ENCODE measurements at regions not wholly inside any gene's neighbourhood (a gene's known extent, or its start where the extent isn't known, plus 50 kb on each side); places are given as distances from the start of the nearest gene placed in this dataset.

DNA sequence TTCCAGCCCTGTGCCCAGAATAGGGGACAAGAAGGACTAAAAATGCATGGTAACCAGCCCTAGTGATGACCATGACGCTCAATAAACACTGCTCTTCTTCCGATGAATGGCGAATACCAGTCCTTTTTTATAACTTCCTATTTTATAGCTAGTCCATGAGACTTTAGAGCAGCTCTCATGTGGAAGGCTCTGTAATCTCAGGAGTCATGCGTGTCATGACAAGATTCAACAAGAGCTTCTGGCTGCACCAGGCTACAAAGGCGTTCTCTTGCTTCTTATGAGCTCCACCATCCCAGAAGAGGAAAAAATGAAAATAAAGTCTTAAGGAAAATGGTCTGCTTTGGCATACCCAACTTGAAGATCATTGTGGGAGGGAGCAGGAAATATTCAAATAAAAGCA lies 141.0 kb downstream of the TMCO5A start:
- DNase-seq = no peak
- no peaks in the 10 kb centered on the region for H3K9me3 ChIP-seq
- no peak overlapping the region for H3K27ac ChIP-seq
- H3K36me3 ChIP-seq = no peaks in the 10 kb centered on the region
- H3K27me3 ChIP-seq = no peaks in the 10 kb centered on the region
- no peak for TF ChIP-seq POLR2A (IDR thresholded peaks at IDR 0.05)
- H3K4me1 ChIP-seq = peaks cover 0 to 23% (median 0%) of the 10 kb centered on the region in 4 donors
- H3K4me3 ChIP-seq = no peak overlapping the region

- Histone ChIP-seq H3K4me1 (peaks cover 0 to 16% (median 0%) of the 10 kb centered on the region in 4 donors), H3K4me3 (no peak overlapping the region), H3K36me3 (no peaks in the 10 kb centered on the region), H3K27me3 (no peaks in the 10 kb centered on the region), H3K9me3 (no peaks in the 10 kb centered on the region), H3K27ac (no peak overlapping the region)
- TF ChIP-seq POLR2A (IDR thresholded peaks at IDR 0.05) = no peak
- TF ChIP-seq, protein P1, sequence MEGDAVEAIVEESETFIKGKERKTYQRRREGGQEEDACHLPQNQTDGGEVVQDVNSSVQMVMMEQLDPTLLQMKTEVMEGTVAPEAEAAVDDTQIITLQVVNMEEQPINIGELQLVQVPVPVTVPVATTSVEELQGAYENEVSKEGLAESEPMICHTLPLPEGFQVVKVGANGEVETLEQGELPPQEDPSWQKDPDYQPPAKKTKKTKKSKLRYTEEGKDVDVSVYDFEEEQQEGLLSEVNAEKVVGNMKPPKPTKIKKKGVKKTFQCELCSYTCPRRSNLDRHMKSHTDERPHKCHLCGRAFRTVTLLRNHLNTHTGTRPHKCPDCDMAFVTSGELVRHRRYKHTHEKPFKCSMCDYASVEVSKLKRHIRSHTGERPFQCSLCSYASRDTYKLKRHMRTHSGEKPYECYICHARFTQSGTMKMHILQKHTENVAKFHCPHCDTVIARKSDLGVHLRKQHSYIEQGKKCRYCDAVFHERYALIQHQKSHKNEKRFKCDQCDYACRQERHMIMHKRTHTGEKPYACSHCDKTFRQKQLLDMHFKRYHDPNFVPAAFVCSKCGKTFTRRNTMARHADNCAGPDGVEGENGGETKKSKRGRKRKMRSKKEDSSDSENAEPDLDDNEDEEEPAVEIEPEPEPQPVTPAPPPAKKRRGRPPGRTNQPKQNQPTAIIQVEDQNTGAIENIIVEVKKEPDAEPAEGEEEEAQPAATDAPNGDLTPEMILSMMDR (IDR thresholded peaks at IDR 0.05) = no peak
- DNase-seq = peak in 1 of 3 donors; percentile 23
Measured at GRCh38 chr15:38076786-38077185, 142.3 kb downstream of the TMCO5A start.

DNA sequence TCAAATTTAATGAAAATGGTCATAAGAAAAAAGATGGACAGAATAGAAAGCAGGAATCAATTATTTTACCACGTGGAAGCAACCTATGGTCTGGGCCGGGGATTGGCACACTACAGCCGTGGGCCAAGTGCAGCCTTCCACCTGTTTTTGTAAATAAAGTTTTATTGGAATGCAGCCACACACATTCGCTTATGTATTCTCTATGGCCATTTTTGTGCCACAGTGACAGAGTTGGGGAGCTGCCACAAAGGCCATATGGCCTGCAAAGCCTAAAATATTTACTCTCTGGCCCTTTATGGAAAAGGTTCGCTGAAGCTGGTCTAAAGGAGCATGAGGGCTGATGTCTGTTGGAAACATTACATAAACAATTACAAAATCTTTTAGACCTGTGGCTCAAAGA lies 144.8 kb downstream of the TMCO5A start:
- Histone ChIP-seq H3K36me3 (no peaks in the 10 kb centered on the region), H3K9me3 (no peaks in the 10 kb centered on the region), H3K27ac (no peak overlapping the region), H3K4me3 (no peak overlapping the region), H3K27me3 (no peaks in the 10 kb centered on the region), H3K4me1 (no peaks in the 10 kb centered on the region)
- no peak for DNase-seq
- no peak for TF ChIP-seq POLR2A (IDR thresholded peaks at IDR 0.05)
- TF ChIP-seq, protein P1 (IDR thresholded peaks at IDR 0.05) = no peak

- H3K36me3 ChIP-seq = no peaks in the 10 kb centered on the region
- no peak overlapping the region for H3K27ac ChIP-seq
- no peaks in the 10 kb centered on the region for H3K4me1 ChIP-seq
- no peak overlapping the region for H3K4me3 ChIP-seq
- TF ChIP-seq, protein P1 (IDR thresholded peaks at IDR 0.05) = no peak
- no peak for TF ChIP-seq POLR2A (IDR thresholded peaks at IDR 0.05)
- no peaks in the 10 kb centered on the region for H3K9me3 ChIP-seq
- no peaks in the 10 kb centered on the region for H3K27me3 ChIP-seq
- DNase-seq = no peak
Measured at GRCh38 chr15:38080651-38081275, 146.3 kb downstream of the TMCO5A start.

GRCh38 chr15:38084289-38084688 lies 149.8 kb downstream of the TMCO5A start:
- Histone ChIP-seq H3K27ac (no peak overlapping the region), H3K9me3 (no peaks in the 10 kb centered on the region), H3K36me3 (no peaks in the 10 kb centered on the region), H3K4me1 (no peaks in the 10 kb centered on the region), H3K4me3 (no peak overlapping the region), H3K27me3 (no peaks in the 10 kb centered on the region)
- no peak for DNase-seq
- TF ChIP-seq POLR2A (IDR thresholded peaks at IDR 0.05) = no peak
- TF ChIP-seq, protein P1 (IDR thresholded peaks at IDR 0.05) = no peak

DNA sequence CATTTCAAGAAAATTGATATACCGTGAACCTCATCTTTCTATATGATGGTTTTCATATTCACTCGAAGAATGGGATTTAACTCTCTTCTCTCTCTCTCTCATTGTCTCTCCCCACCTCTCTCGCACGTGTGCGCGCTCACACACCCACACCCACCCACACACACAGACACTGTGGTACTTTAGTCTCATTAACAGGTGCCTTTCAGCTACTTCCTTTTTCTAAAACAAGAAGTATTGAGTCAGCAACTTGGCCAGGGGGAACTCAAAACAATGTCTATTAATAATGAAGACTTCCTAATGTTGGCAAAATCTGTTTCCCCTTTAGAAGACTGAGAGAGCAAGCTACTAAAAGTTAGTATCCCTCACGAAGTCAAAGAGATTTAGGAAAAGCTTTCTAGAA lies 150.7 kb downstream of the TMCO5A start:
- peak in 1 of 3 donors; percentile 25 for DNase-seq
- Histone ChIP-seq H3K4me3 (no peak overlapping the region), H3K27ac (no peak overlapping the region), H3K4me1 (no peaks in the 10 kb centered on the region), H3K9me3 (no peaks in the 10 kb centered on the region), H3K27me3 (no peaks in the 10 kb centered on the region), H3K36me3 (no peaks in the 10 kb centered on the region)
- TF ChIP-seq POLR2A (IDR thresholded peaks at IDR 0.05) = no peak
- TF ChIP-seq, protein P1 (IDR thresholded peaks at IDR 0.05) = no peak

Data from Peyer's patch (tissue), 4 donors.